ENCODE measurements at regions not wholly inside any gene's neighbourhood (a gene's known extent, or its start where the extent isn't known, plus 50 kb on each side); places are given as distances from the start of the nearest gene placed in this dataset.

DNA sequence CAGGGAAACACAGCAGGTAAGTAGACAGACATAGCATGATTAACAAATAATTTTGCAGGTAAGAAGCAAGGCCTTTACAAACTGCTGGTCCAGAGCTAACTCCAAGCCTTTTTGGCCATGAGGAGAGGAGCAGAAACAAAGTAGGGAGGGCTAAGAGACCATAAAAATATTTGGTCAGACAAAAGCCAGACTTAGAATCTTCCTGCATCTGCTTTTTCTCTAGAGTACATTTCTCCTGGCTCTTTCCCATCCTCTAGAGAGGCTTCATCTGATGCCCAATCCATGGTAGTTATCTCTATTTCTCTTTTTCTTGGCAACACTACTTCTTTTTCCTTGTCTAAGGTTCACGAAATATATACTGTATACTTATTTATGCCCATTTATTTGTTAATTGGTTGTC lies 577.1 kb downstream of the PIK3C3 start:
- TF ChIP-seq, protein P1, sequence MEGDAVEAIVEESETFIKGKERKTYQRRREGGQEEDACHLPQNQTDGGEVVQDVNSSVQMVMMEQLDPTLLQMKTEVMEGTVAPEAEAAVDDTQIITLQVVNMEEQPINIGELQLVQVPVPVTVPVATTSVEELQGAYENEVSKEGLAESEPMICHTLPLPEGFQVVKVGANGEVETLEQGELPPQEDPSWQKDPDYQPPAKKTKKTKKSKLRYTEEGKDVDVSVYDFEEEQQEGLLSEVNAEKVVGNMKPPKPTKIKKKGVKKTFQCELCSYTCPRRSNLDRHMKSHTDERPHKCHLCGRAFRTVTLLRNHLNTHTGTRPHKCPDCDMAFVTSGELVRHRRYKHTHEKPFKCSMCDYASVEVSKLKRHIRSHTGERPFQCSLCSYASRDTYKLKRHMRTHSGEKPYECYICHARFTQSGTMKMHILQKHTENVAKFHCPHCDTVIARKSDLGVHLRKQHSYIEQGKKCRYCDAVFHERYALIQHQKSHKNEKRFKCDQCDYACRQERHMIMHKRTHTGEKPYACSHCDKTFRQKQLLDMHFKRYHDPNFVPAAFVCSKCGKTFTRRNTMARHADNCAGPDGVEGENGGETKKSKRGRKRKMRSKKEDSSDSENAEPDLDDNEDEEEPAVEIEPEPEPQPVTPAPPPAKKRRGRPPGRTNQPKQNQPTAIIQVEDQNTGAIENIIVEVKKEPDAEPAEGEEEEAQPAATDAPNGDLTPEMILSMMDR (IDR thresholded peaks at IDR 0.05; ENCODE audit: low read depth, low read length, poor library complexity, severe bottlenecking) = no peak
- no peak for TF ChIP-seq EZH2phosphoT487 (IDR thresholded peaks at IDR 0.05; ENCODE audit: borderline replicate concordance, low read length)

Measured in DOHH2 (cell line).